ENCODE measurements at regions not wholly inside any gene's neighbourhood (a gene's known extent, or its start where the extent isn't known, plus 50 kb on each side); places are given as distances from the start of the nearest gene placed in this dataset.

- H3K4me1 Mint-ChIP-seq (ENCODE audit: low read depth) = no peaks in the 10 kb centered on the region
- TF ChIP-seq, protein P1, sequence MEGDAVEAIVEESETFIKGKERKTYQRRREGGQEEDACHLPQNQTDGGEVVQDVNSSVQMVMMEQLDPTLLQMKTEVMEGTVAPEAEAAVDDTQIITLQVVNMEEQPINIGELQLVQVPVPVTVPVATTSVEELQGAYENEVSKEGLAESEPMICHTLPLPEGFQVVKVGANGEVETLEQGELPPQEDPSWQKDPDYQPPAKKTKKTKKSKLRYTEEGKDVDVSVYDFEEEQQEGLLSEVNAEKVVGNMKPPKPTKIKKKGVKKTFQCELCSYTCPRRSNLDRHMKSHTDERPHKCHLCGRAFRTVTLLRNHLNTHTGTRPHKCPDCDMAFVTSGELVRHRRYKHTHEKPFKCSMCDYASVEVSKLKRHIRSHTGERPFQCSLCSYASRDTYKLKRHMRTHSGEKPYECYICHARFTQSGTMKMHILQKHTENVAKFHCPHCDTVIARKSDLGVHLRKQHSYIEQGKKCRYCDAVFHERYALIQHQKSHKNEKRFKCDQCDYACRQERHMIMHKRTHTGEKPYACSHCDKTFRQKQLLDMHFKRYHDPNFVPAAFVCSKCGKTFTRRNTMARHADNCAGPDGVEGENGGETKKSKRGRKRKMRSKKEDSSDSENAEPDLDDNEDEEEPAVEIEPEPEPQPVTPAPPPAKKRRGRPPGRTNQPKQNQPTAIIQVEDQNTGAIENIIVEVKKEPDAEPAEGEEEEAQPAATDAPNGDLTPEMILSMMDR (IDR thresholded peaks at IDR 0.05; ENCODE audit: unreplicated experiment) = no peak
- H3K4me3 Mint-ChIP-seq (ENCODE audit: low read depth) = no peak overlapping the region
- no peaks in the 10 kb centered on the region for H3K9me3 Mint-ChIP-seq (ENCODE audit: low read depth)
- no peak for DNase-seq (ENCODE audit: low spot score, unreplicated experiment)
- H3K27me3 Mint-ChIP-seq = peaks cover 46% of the 10 kb centered on the region
- H3K36me3 Mint-ChIP-seq (ENCODE audit: insufficient read depth) = no peaks in the 10 kb centered on the region
- no peak overlapping the region for H3K27ac Mint-ChIP-seq
Observed at GRCh38 chr13:111903143-111903542, 163.8 kb upstream of the SOX1 start.

GRCh38 chr13:111904166-111904565 lies 162.8 kb upstream of the SOX1 start:
- Mint-ChIP-seq H3K27me3 (peaks cover 47% of the 10 kb centered on the region), H3K36me3 (ENCODE audit: insufficient read depth) (no peaks in the 10 kb centered on the region), H3K9me3 (ENCODE audit: low read depth) (no peaks in the 10 kb centered on the region), H3K4me3 (ENCODE audit: low read depth) (no peak overlapping the region), H3K4me1 (ENCODE audit: low read depth) (no peaks in the 10 kb centered on the region), H3K27ac (no peak overlapping the region)
- TF ChIP-seq, protein P1 (IDR thresholded peaks at IDR 0.05; ENCODE audit: unreplicated experiment) = no peak
- DNase-seq (ENCODE audit: low spot score, unreplicated experiment) = no peak

DNA sequence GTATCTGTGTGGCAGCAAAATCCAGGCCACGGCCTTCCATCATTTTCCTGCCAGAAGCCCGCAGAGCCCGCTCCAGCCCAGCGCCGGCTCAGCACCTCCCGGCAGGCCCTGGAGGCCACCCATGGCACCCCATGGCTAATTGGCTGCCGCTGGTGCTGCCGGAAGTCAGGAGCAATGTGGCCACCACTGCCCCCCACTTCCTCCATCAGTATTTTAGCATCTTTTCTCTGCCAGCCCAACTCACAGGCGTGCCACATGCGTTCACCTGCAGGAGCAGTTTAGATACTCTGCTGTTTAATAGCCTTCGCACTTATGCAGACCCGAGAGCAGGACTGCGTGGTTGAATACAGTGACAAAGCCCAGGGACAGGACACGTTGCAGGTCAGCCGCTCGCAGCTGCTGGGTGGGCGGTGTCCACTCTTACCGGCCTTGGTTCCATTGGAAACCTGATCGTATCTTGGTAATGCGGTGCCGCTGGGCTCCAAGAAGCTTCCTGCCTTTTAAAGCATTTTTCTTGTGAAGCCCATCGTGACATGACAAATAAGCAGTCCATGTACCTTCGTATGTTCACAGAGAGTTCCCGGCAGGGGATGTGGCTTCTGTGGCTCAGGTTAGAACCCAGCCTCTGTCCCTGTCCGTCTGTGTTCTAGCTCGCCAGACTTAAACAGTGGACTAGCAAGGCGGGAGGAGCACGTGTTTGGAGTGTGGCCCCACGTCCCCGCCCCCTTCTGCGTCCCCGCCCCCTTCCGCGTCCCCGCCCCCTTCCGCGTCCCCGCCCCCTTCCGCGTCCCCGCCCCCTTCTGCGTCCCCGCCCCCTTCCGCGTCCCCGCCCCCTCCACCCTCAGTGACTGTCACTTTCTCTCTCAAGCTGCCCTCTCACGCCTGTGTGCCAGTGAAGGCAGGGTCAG lies 162.0 kb upstream of the SOX1 start:
- no peaks in the 10 kb centered on the region for H3K4me1 Mint-ChIP-seq (ENCODE audit: low read depth)
- DNase-seq (ENCODE audit: low spot score, unreplicated experiment) = no peak
- TF ChIP-seq, protein P1 (IDR thresholded peaks at IDR 0.05; ENCODE audit: unreplicated experiment) = no peak
- H3K36me3 Mint-ChIP-seq (ENCODE audit: insufficient read depth) = no peaks in the 10 kb centered on the region
- H3K27me3 Mint-ChIP-seq = peaks cover 46% of the 10 kb centered on the region
- no peaks in the 10 kb centered on the region for H3K9me3 Mint-ChIP-seq (ENCODE audit: low read depth)
- H3K27ac Mint-ChIP-seq = no peak overlapping the region
- H3K4me3 Mint-ChIP-seq (ENCODE audit: low read depth) = no peak overlapping the region

GRCh38 chr13:111905609-111905945 lies 161.4 kb upstream of the SOX1 start:
- Mint-ChIP-seq H3K36me3 (ENCODE audit: insufficient read depth) (no peaks in the 10 kb centered on the region), H3K9me3 (ENCODE audit: low read depth) (no peaks in the 10 kb centered on the region), H3K4me3 (ENCODE audit: low read depth) (no peak overlapping the region), H3K4me1 (ENCODE audit: low read depth) (no peaks in the 10 kb centered on the region), H3K27me3 (peaks cover 42% of the 10 kb centered on the region), H3K27ac (no peak overlapping the region)
- TF ChIP-seq, protein P1 (IDR thresholded peaks at IDR 0.05; ENCODE audit: unreplicated experiment) = no peak
- DNase-seq (ENCODE audit: low spot score, unreplicated experiment) = no peak

GRCh38 chr13:111906306-111906705 lies 160.6 kb upstream of the SOX1 start:
- no peak for DNase-seq (ENCODE audit: low spot score, unreplicated experiment)
- Mint-ChIP-seq H3K36me3 (ENCODE audit: insufficient read depth) (no peaks in the 10 kb centered on the region), H3K4me3 (ENCODE audit: low read depth) (no peak overlapping the region), H3K9me3 (ENCODE audit: low read depth) (no peaks in the 10 kb centered on the region), H3K27ac (no peak overlapping the region), H3K27me3 (peaks cover 41% of the 10 kb centered on the region), H3K4me1 (ENCODE audit: low read depth) (no peaks in the 10 kb centered on the region)
- TF ChIP-seq, protein P1 (IDR thresholded peaks at IDR 0.05; ENCODE audit: unreplicated experiment) = no peak

Measured in progenitor cell of endocrine pancreas (in vitro differentiated cells).